Breast epithelium (tissue), 4 donors: ENCODE measurements at regions not wholly inside any gene's neighbourhood (a gene's known extent, or its start where the extent isn't known, plus 50 kb on each side); places are given as distances from the start of the nearest gene placed in this dataset.

Experiments used
- DNase-seq, 2 donors: peaks; one replicate each; pipeline ENCODE4 v3.0.0-alpha.2; 2019; ENCODE audit warnings: low spot score in 2 of 2
- H3K27ac ChIP-seq, 2 donors: fragments of 200-600 bp; sonication (generic) in 1 of 2; one replicate each; pipeline ENCODE4 v1.5.1; 2016 to 2019; ENCODE audit warnings: mild to moderate bottlenecking in 1 of 2
- H3K27me3 ChIP-seq, 2 donors: fragments of 200-600 bp; sonication (generic) in 1 of 2; one replicate each; pipeline versions ENCODE4 v1.5.1 to v1.6.0; 2017 to 2019; ENCODE audit warnings: control low read depth in 1 of 2, mild to moderate bottlenecking in 1 of 2
- H3K36me3 ChIP-seq: fragments of 200-600 bp; one replicate; pipeline ENCODE4 v1.5.1; 2019
- H3K4me1 ChIP-seq, 2 donors: fragments of 200-600 bp; sonication (generic); one replicate each; pipeline ENCODE4 v1.5.1; 2016 to 2019; ENCODE audit warnings: control low read depth in 1 of 2
- H3K4me3 ChIP-seq, 3 donors: fragments of 200-600 bp; sonication (generic); 1 replicate in 2 of 3; 2 replicates in 1 of 3; pipeline ENCODE4 v1.5.1; 2016 to 2019; ENCODE audit warnings: mild to moderate bottlenecking in 3 of 3, moderate library complexity in 2 of 3
- H3K9me3 ChIP-seq, 2 donors: fragments of 200-600 bp; sonication (generic) in 1 of 2; one replicate each; pipeline ENCODE4 v1.5.1; 2016 to 2019; ENCODE audit warnings: control low read depth in 1 of 2
- CTCF ChIP-seq, 3 donors: fragments of 450-650 bp; IDR thresholded peaks; one replicate each; pipeline ENCODE4 v1.5.1; 2016 to 2017; ENCODE audit warnings: antibody characterized with exemption in 3 of 3, mild to moderate bottlenecking in 3 of 3, moderate library complexity in 3 of 3
- POLR2A ChIP-seq: fragments of 450-650 bp; IDR thresholded peaks from one replicate; pipeline ENCODE4 v1.6.1; 2016; ENCODE audit warnings: antibody characterized with exemption, mild to moderate bottlenecking, moderate library complexity
- POLR2AphosphoS5 ChIP-seq, 3 donors: sonication (generic); formaldehyde crosslinking; IDR thresholded peaks; one replicate each; pipeline ENCODE4 v1.6.1; 2017; ENCODE audit warnings: antibody characterized with exemption in 3 of 3
- intact Hi-C: fragments of 100-400 bp; cut with DNase I; formaldehyde crosslinking; loops from one replicate; pipeline ENCODE4 v1.15.1; 2023; ENCODE audit warnings: low total_unique reads

DNA sequence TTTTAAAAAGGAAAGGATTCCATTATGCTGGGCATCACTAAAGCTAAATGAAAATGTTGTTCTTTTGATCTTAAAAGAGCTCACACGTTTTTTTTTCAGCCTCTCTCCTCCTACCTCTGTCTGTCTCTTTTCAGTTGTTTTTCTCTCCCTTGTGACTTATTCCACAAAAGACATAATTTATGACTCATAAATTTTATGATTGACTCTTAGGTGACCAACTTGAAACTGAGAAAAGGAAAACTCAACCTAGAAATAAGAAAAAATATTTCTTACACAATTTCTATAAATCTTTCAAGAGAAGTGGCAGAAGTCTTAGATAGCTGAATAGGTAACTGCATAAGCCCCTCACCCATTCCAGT, 227.7 kb upstream of the DDHD1 start:
- Histone ChIP-seq H3K36me3 (no peaks in the 10 kb centered on the region), H3K4me1 (no peaks in the 10 kb centered on the region), H3K27me3 (no peaks in the 10 kb centered on the region), H3K9me3 (no peaks in the 10 kb centered on the region), H3K27ac (no peak overlapping the region), H3K4me3 (no peak overlapping the region)
- TF ChIP-seq POLR2AphosphoS5 (IDR thresholded peaks at IDR 0.05) (no peak), POLR2A (no peak), CTCF (IDR thresholded peaks at IDR 0.05) (no peak)
- intact Hi-C loops = no loop called here
- DNase-seq = no peak

GRCh38 chr14:53380052-53380866, 227.1 kb upstream of the DDHD1 start:
- no peaks in the 10 kb centered on the region for H3K36me3 ChIP-seq
- H3K27ac ChIP-seq = no peak overlapping the region
- H3K27me3 ChIP-seq = no peaks in the 10 kb centered on the region
- no peak for DNase-seq
- TF ChIP-seq CTCF (IDR thresholded peaks at IDR 0.05) (no peak), POLR2A (no peak), POLR2AphosphoS5 (IDR thresholded peaks at IDR 0.05) (no peak)
- H3K9me3 ChIP-seq = no peaks in the 10 kb centered on the region
- intact Hi-C loops = no loop called here
- H3K4me3 ChIP-seq = no peak overlapping the region
- H3K4me1 ChIP-seq = no peaks in the 10 kb centered on the region

GRCh38 chr14:53378142-53378541, 225.0 kb upstream of the DDHD1 start:
- no peaks in the 10 kb centered on the region for H3K4me1 ChIP-seq
- intact Hi-C loops = no loop called here
- no peak overlapping the region for H3K4me3 ChIP-seq
- H3K27ac ChIP-seq = no peak overlapping the region
- no peak for DNase-seq
- TF ChIP-seq CTCF (IDR thresholded peaks at IDR 0.05) (no peak), POLR2A (no peak), POLR2AphosphoS5 (IDR thresholded peaks at IDR 0.05) (no peak)
- no peaks in the 10 kb centered on the region for H3K36me3 ChIP-seq
- H3K27me3 ChIP-seq = no peaks in the 10 kb centered on the region
- no peaks in the 10 kb centered on the region for H3K9me3 ChIP-seq

GRCh38 chr14:53376064-53376463, 222.9 kb upstream of the DDHD1 start:
- no peak overlapping the region for H3K27ac ChIP-seq
- no peaks in the 10 kb centered on the region for H3K36me3 ChIP-seq

More at GRCh38 chr14:53376064-53376463, 222.9 kb upstream of the DDHD1 start:
- H3K9me3 ChIP-seq = no peaks in the 10 kb centered on the region
- intact Hi-C loops = no loop called here
- no peak for DNase-seq
- no peaks in the 10 kb centered on the region for H3K4me1 ChIP-seq
- no peak for TF ChIP-seq POLR2AphosphoS5 (IDR thresholded peaks at IDR 0.05)
- TF ChIP-seq CTCF (IDR thresholded peaks at IDR 0.05) = no peak
- no peak for TF ChIP-seq POLR2A
- H3K27me3 ChIP-seq = no peaks in the 10 kb centered on the region
- no peak overlapping the region for H3K4me3 ChIP-seq
